ENCODE measurements at regions not wholly inside any gene's neighbourhood (a gene's known extent, or its start where the extent isn't known, plus 50 kb on each side); places are given as distances from the start of the nearest gene placed in this dataset.

DNA sequence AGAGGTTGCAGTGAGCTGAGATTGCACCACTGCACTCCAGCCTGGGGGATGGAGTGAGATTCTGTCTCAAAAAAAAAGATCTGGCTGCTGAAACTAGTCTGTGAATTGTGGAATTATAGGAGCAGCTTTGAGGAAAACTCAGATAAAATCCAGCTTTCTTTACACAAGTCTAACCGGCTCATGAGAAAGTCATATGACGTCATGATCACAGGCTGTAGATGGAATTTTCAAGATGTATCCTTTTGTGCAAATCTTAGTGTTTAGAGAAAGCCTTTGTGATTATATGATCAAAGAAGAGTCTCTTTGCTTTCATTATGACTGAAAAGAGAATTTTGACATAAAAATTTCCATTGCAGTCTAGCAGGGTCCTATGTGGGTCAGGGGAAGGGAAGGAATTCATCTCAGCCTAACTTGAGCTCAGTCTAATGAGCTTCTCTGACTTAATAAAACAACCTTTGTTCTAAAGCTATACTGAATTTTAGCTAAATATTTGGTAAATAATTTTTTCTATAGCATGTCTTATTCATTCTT, 90.2 kb upstream of the NCK2 start:
- TF ChIP-seq CTCF (IDR thresholded peaks at IDR 0.05; ENCODE audit: control insufficient read depth, insufficient read depth, low read depth, low read length, missing control alignments) = no peak
- no peak for DNase-seq (ENCODE audit: low read depth)
- H3K4me3 ChIP-seq (ENCODE audit: control insufficient read depth, low read depth, low read length) = no peak overlapping the region

DNA sequence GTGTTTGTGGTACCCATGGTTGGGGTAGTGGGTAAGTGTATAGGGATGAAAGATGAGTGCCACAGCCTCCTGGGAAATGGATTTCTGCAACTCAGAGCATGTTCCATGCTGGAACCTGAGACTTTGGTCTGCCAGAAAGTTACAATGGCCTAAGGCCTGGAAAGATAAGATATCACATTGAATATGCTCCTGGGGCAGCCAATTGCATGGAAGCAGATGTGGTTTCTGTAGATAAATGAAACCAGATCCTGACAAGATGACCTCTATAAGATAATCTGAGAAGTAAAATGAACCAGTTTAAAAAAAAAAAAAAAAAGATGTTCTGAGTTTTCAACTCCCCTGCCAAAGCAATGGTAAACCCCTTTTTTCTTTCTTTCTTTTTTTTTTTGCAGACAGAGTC, 91.4 kb upstream of the NCK2 start:
- DNase-seq (ENCODE audit: low read depth) = no peak

DNA sequence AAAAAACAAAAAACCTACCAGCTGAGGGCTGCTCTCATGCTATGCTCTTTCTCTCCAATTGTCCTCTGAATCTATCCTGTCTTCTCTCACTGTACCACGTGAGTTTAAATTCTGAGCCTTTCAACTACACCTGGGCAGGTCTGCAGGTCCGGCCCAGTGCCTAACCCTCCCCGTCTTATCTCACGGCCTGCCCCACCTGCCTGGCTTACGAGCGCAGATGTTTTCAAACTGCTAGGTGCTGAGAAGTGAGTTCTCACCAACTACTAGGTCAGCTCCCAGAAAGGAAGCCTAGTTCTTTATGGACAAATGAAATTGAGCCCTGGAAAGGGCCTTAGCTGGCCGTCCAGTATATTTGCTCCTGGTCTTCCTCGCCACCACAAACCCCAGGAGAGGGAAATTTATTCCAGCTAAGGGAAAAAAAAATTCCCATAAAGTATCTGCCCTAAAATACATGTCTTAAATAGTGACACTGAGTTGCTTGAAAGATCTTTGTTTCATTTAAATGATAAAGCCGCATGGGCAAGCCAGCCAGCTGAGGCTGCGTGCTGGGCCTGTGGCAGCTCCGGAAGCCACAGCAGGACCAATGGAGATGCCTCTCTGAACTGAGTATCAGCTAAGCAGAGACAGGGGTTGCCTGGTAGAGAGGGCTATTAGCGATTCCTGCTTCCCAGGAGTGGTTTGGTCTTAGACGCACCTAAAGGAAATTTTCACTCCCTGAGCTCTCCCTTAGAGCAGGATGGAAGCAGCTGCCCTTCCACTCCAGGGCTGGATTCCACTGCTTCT, 92.5 kb upstream of the NCK2 start:
- TF ChIP-seq CTCF (IDR thresholded peaks at IDR 0.05; ENCODE audit: control insufficient read depth, insufficient read depth, low read depth, low read length, missing control alignments) = no peak
- H3K4me3 ChIP-seq (ENCODE audit: control insufficient read depth, low read depth, low read length) = no peak overlapping the region
- no peak for DNase-seq (ENCODE audit: low read depth)

More for the DNA sequence above, 91.4 kb upstream of the NCK2 start:
- no peak for TF ChIP-seq CTCF (IDR thresholded peaks at IDR 0.05; ENCODE audit: control insufficient read depth, insufficient read depth, low read depth, low read length, missing control alignments)
- no peak overlapping the region for H3K4me3 ChIP-seq (ENCODE audit: control insufficient read depth, low read depth, low read length)

GRCh38 chr2:105649534-105649933, 95.2 kb upstream of the NCK2 start:
- no peak for DNase-seq (ENCODE audit: low read depth)
- no peak for TF ChIP-seq CTCF (IDR thresholded peaks at IDR 0.05; ENCODE audit: control insufficient read depth, insufficient read depth, low read depth, low read length, missing control alignments)
- H3K4me3 ChIP-seq (ENCODE audit: control insufficient read depth, low read depth, low read length) = no peak overlapping the region

- H3K4me3 ChIP-seq (ENCODE audit: control insufficient read depth, low read depth, low read length) = no peak overlapping the region
- no peak for TF ChIP-seq CTCF (IDR thresholded peaks at IDR 0.05; ENCODE audit: control insufficient read depth, insufficient read depth, low read depth, low read length, missing control alignments)
- no peak for DNase-seq (ENCODE audit: low read depth)
Measured at GRCh38 chr2:105647731-105648130, 97.0 kb upstream of the NCK2 start.

GRCh38 chr2:105646774-105647076, 98.0 kb upstream of the NCK2 start:
- no peak for TF ChIP-seq CTCF (IDR thresholded peaks at IDR 0.05; ENCODE audit: control insufficient read depth, insufficient read depth, low read depth, low read length, missing control alignments)
- DNase-seq (ENCODE audit: low read depth) = no peak
- no peak overlapping the region for H3K4me3 ChIP-seq (ENCODE audit: control insufficient read depth, low read depth, low read length)
